H1 (cell line): ENCODE measurements at regions not wholly inside any gene's neighbourhood (a gene's known extent, or its start where the extent isn't known, plus 50 kb on each side); places are given as distances from the start of the nearest gene placed in this dataset.

Source experiments
- CTCF ChIA-PET: fragments of 300-600 bp; sonication (Branson Sonifier 250); formaldehyde crosslinking; loops from one replicate; lab custom pipeline; 2021; ENCODE audit not compliant: partially characterized antibody; lab: Charles Lee
- POLR2A ChIA-PET: fragments of 300-600 bp; sonication (Branson Sonifier 250); formaldehyde crosslinking; loops from one replicate; lab custom pipeline; 2021; ENCODE audit warnings: inconsistent platforms; ENCODE audit not compliant: partially characterized antibody; lab: Charles Lee
- DNase-seq, 2 experiments: peaks; one replicate each; pipeline versions ENCODE4 v3.0.0 to v3.0.0-alpha.2; 2010 to 2022; ENCODE audit warnings: low spot score in 2 of 2, low read depth in 1 of 2, mixed read lengths in 1 of 2
- FAIRE-seq: peaks from 2 replicates; lab custom pipeline; 2011; peaks lifted over from hg19 to GRCh38; lab: Jason Lieb, UNC
- H2AFZ ChIP-seq: 2 replicates; pipeline ENCODE4 v1.8.1; 2012; ENCODE audit warnings: low read length, inconsistent platforms
- H2AK5ac ChIP-seq: 2 replicates; pipeline ENCODE4 v1.6.1; 2013; ENCODE audit warnings: low read depth, low read length
- H2BK120ac ChIP-seq: replicated peaks from 2 replicates; pipeline ENCODE3; 2013; ENCODE audit warnings: low read depth, low read length, inconsistent platforms
- H2BK12ac ChIP-seq: 2 replicates; pipeline ENCODE4 v1.6.1; 2013; ENCODE audit warnings: low read depth, low read length
- H2BK15ac ChIP-seq: 2 replicates; pipeline ENCODE4 v1.6.1; 2013; ENCODE audit warnings: low read length
- H2BK20ac ChIP-seq: 2 replicates; pipeline ENCODE4 v1.6.1; 2013; ENCODE audit warnings: low read length
- H2BK5ac ChIP-seq: 2 replicates; pipeline ENCODE4 v1.6.1; 2013; ENCODE audit warnings: low read depth, low read length
- H3K14ac ChIP-seq: 2 replicates; pipeline ENCODE4 v1.6.1; 2013; ENCODE audit warnings: inconsistent platforms; ENCODE audit not compliant: insufficient read length
- H3K18ac ChIP-seq: 2 replicates; pipeline ENCODE4 v1.6.1; 2013; ENCODE audit warnings: low read length; ENCODE audit errors: extremely low read depth
- H3K23ac ChIP-seq: 2 replicates; pipeline ENCODE4 v1.6.1; 2013; ENCODE audit warnings: inconsistent platforms; ENCODE audit not compliant: insufficient read length
- H3K23me2 ChIP-seq: 2 replicates; pipeline ENCODE4 v1.6.1; 2013; ENCODE audit warnings: low read depth, low read length
- H3K27ac ChIP-seq: 2 replicates; pipeline ENCODE4 v1.6.1; 2011; ENCODE audit warnings: low read depth, low read length, inconsistent platforms
- H3K27me3 ChIP-seq, 4 experiments: replicated peaks in 1 of 4; 1 replicate in 1 of 4; 2 replicates in 3 of 4; pipeline versions ENCODE4 v1.6.1 to v1.8.1; 2011 to 2013; ENCODE audit warnings: low read length in 3 of 4, mild to moderate bottlenecking in 3 of 4, inconsistent platforms in 2 of 4, mixed read lengths in 2 of 4, moderate library complexity in 1 of 4; ENCODE audit not compliant: control insufficient read depth in 3 of 4, insufficient read depth in 3 of 4; ENCODE audit errors: extremely low read depth in 1 of 4
- H3K36me3 ChIP-seq, 4 experiments: 2 replicates each; pipeline versions ENCODE4 v1.6.1 to v1.8.1; 2011 to 2013; ENCODE audit warnings: mild to moderate bottlenecking in 4 of 4, low read length in 3 of 4, moderate library complexity in 2 of 4, control low read depth in 1 of 4, inconsistent platforms in 1 of 4; ENCODE audit not compliant: insufficient read depth in 4 of 4, control insufficient read depth in 2 of 4
- H3K4ac ChIP-seq: replicated peaks from 2 replicates; pipeline ENCODE3; 2013; ENCODE audit warnings: low read length, low read depth, mixed read lengths, inconsistent platforms; ENCODE audit not compliant: insufficient read length
- H3K4me1 ChIP-seq, 4 experiments: replicated peaks in 1 of 4; 1 replicate in 1 of 4; 2 replicates in 3 of 4; pipeline versions ENCODE4 v1.6.1 to v1.8.1; 2011 to 2013; ENCODE audit warnings: low read length in 3 of 4, inconsistent platforms in 2 of 4, mixed read lengths in 1 of 4; ENCODE audit not compliant: insufficient read depth in 4 of 4, control insufficient read depth in 3 of 4
- H3K4me2 ChIP-seq, 2 experiments: 2 replicates each; pipeline versions ENCODE4 v1.6.1 to v1.8.1; 2011 to 2013; ENCODE audit warnings: low read depth in 2 of 2, low read length in 2 of 2, control low read depth in 1 of 2, inconsistent platforms in 1 of 2, mild to moderate bottlenecking in 1 of 2; ENCODE audit not compliant: insufficient read depth in 1 of 2
- H3K4me3 ChIP-seq, 4 experiments: fragments of 200-600, 300-600 bp in 1 of 4; sonication (generic), shearing (Covaris generic), sonication (Bioruptor Twin) in 1 of 4; 2 replicates each; pipeline versions ENCODE4 v1.5.1 to v1.8.1; 2011 to 2016; ENCODE audit warnings: low read length in 4 of 4, low read depth in 3 of 4, control low read depth in 2 of 4, inconsistent platforms in 2 of 4, mild to moderate bottlenecking in 2 of 4, mixed read lengths in 1 of 4, moderate library complexity in 1 of 4; ENCODE audit not compliant: insufficient read depth in 2 of 4; ENCODE audit errors: extremely low read depth in 1 of 4
- H3K56ac ChIP-seq: replicated peaks from 2 replicates; pipeline ENCODE3; 2013; ENCODE audit warnings: low read depth, mild to moderate bottlenecking, mixed read lengths, low read length, inconsistent platforms; ENCODE audit not compliant: insufficient read length
- H3K79me1 ChIP-seq: 2 replicates; pipeline ENCODE4 v1.6.1; 2013; ENCODE audit warnings: low read depth, low read length, control low read depth
- H3K79me2 ChIP-seq, 2 experiments: 2 replicates each; pipeline versions ENCODE4 v1.6.1 to v1.8.1; 2012 to 2013; ENCODE audit warnings: low read length in 2 of 2, mild to moderate bottlenecking in 2 of 2, inconsistent platforms in 1 of 2; ENCODE audit not compliant: insufficient read depth in 2 of 2, control insufficient read depth in 1 of 2
- H3K9ac ChIP-seq, 4 experiments: replicated peaks in 1 of 4; 1 replicate in 1 of 4; 2 replicates in 3 of 4; pipeline versions ENCODE4 v1.6.1 to v1.8.1; 2011 to 2013; ENCODE audit warnings: low read depth in 3 of 4, low read length in 3 of 4, control low read depth in 2 of 4, mild to moderate bottlenecking in 2 of 4, moderate library complexity in 2 of 4, inconsistent platforms in 1 of 4; ENCODE audit errors: extremely low read depth in 1 of 4
- H3K9me3 ChIP-seq, 2 experiments: 2 replicates each; pipeline versions ENCODE4 v1.6.1 to v1.8.1; 2012 to 2013; ENCODE audit warnings: mild to moderate bottlenecking in 2 of 2, moderate library complexity in 2 of 2, control low read depth in 1 of 2, inconsistent platforms in 1 of 2, low read depth in 1 of 2, low read length in 1 of 2, mixed read lengths in 1 of 2; ENCODE audit not compliant: insufficient read depth in 2 of 2
- H4K20me1 ChIP-seq, 2 experiments: replicated peaks in 1 of 2; 2 replicates each; pipeline versions ENCODE3 to v1.8.1; 2011 to 2013; ENCODE audit warnings: inconsistent platforms in 2 of 2, low read length in 2 of 2, mild to moderate bottlenecking in 1 of 2; ENCODE audit not compliant: insufficient read depth in 2 of 2, control insufficient read depth in 1 of 2
- H4K5ac ChIP-seq: 2 replicates; pipeline ENCODE4 v1.6.1; 2013; ENCODE audit warnings: low read length, low read depth, mixed read lengths, inconsistent platforms; ENCODE audit not compliant: insufficient read length
- H4K8ac ChIP-seq: 2 replicates; pipeline ENCODE4 v1.8.0; 2013; ENCODE audit warnings: mild to moderate bottlenecking, moderate library complexity, low read length, inconsistent platforms; ENCODE audit not compliant: insufficient read depth; ENCODE audit errors: extremely low read depth
- H4K91ac ChIP-seq: replicated peaks from 2 replicates; pipeline ENCODE3; 2013; ENCODE audit warnings: low read length, mixed read lengths, inconsistent platforms; ENCODE audit not compliant: insufficient read length
- ASH2L ChIP-seq: fragments of 200-600, 300-600 bp; sonication (generic); IDR thresholded peaks from one replicate; pipeline ENCODE4 v1.7.1; 2017; ENCODE audit warnings: low read length
- JUND ChIP-seq: IDR thresholded peaks from 2 replicates; pipeline ENCODE4 v1.6.1; 2011; ENCODE audit warnings: mild to moderate bottlenecking, improper control_type of control experiment, low read length
- NRF1 ChIP-seq: IDR thresholded peaks from 2 replicates; pipeline ENCODE4 v1.6.1; 2011; ENCODE audit warnings: mild to moderate bottlenecking, low read depth, low read length, improper control_type of control experiment
- POLR2A ChIP-seq, 2 experiments: IDR thresholded peaks; 1 replicate in 1 of 2; 2 replicates in 1 of 2; pipeline ENCODE4 v1.6.1; 2011; ENCODE audit warnings: low read depth in 2 of 2, low read length in 2 of 2, mild to moderate bottlenecking in 2 of 2; ENCODE audit errors: control extremely low read depth in 1 of 2
- TCF12 ChIP-seq: IDR thresholded peaks from 2 replicates; pipeline ENCODE4 v1.6.1; 2011; ENCODE audit warnings: low read depth, mild to moderate bottlenecking, low read length
- WGBS, 2 experiments: shearing (Covaris generic) in 1 of 2; methylation state at CpG; one replicate each; pipeline versions ENCODE4 v1.1.6 to v1.1.7; 2013 to 2015; ENCODE audit warnings: low lambda C conversion rate in 2 of 2, mixed read lengths in 2 of 2, inconsistent platforms in 1 of 2, low coverage in 1 of 2, missing lambda C conversion rate in 1 of 2; ENCODE audit not compliant: insufficient replicate concordance in 2 of 2, insufficient coverage in 1 of 2, insufficient read length in 1 of 2; ENCODE audit errors: extremely low coverage in 1 of 2, missing lambda C conversion rate in 1 of 2; 5-methylcytosine and 5-hydroxymethylcytosine counted together
- TF ChIP-seq, protein P1 (sequence below): IDR thresholded peaks from 2 replicates; pipeline ENCODE4 v1.6.1; 2011; ENCODE audit warnings: low read length, improper control_type of control experiment
- TF ChIP-seq, protein P2 (sequence below): IDR thresholded peaks from 2 replicates; pipeline ENCODE4 v1.6.1; 2011; ENCODE audit warnings: low read depth, mild to moderate bottlenecking, low read length; ENCODE audit not compliant: insufficient read depth

GRCh38 chr1:14500041-14500440 is 98.4 kb upstream of the KAZN start:
- Histone ChIP-seq H4K91ac (no peak overlapping the region), H2AK5ac (no peak overlapping the region), H3K9ac (no peak overlapping the region), H3K4me2 (no peak overlapping the region), H4K8ac (no peak overlapping the region), H3K56ac (no peak overlapping the region), H2BK15ac (no peak overlapping the region), H3K4me3 (no peak overlapping the region), H3K79me1 (no peaks in the 10 kb centered on the region), H2BK120ac (no peak overlapping the region), H3K14ac (no peak overlapping the region), H3K4ac (no peak overlapping the region), H3K27me3 (0 out of 7 replicates have a peak, but pooled peaks cover 0 to 2% (median 0%) of the 10 kb centered on the region in 4 experiments), H4K5ac (no peak overlapping the region), H3K36me3 (no peaks in the 10 kb centered on the region), H4K20me1 (no peaks in the 10 kb centered on the region), H3K23ac (no peak overlapping the region), H2BK20ac (no peak overlapping the region), H2BK5ac (no peak overlapping the region), H3K18ac (no peak overlapping the region), H3K79me2 (no peaks in the 10 kb centered on the region), H3K27ac (no peak overlapping the region), H3K9me3 (no peaks in the 10 kb centered on the region), H3K4me1 (peaks cover 0 to 1% (median 0%) of the 10 kb centered on the region in 4 experiments; a peak in 2 of 7 replicates), H3K23me2 (no peaks in the 10 kb centered on the region), H2AFZ (no peak overlapping the region), H2BK12ac (no peak overlapping the region)
- DNase-seq (no peak), FAIRE-seq (no peak)
- TF ChIP-seq, protein P1, sequence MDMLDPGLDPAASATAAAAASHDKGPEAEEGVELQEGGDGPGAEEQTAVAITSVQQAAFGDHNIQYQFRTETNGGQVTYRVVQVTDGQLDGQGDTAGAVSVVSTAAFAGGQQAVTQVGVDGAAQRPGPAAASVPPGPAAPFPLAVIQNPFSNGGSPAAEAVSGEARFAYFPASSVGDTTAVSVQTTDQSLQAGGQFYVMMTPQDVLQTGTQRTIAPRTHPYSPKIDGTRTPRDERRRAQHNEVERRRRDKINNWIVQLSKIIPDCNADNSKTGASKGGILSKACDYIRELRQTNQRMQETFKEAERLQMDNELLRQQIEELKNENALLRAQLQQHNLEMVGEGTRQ = no peak
- TF ChIP-seq, protein P2, sequence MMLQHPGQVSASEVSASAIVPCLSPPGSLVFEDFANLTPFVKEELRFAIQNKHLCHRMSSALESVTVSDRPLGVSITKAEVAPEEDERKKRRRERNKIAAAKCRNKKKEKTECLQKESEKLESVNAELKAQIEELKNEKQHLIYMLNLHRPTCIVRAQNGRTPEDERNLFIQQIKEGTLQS = no peak
- TF ChIP-seq POLR2A (IDR thresholded peaks at IDR 0.05; ENCODE audit: control extremely low read depth in 1 of 2, low read depth in 2 of 2, low read length in 2 of 2) (no peak), ASH2L (no peak), TCF12 (no peak), NRF1 (no peak), JUND (no peak)
- WGBS, 2 experiments = 83% methylated on average over 4 of the region's 4 CpGs; no CpG with 5 or more reads in 1 of the 2 experiments
- POLR2A ChIA-PET = no interaction called here
- CTCF ChIA-PET = interaction anchor here (1.2 kb wide), 1 partner anchor 12 kb away, joined by 3 read pairs; no protein-coding TSS in a partner anchor
